ENCODE measurements at regions not wholly inside any gene's neighbourhood (a gene's known extent, or its start where the extent isn't known, plus 50 kb on each side); places are given as distances from the start of the nearest gene placed in this dataset.
"Not testable (repeated sequence)": the region's sequence is repeated elsewhere in the genome, so short reads cannot be mapped to it uniquely, and the experiment has no call there.

DNA sequence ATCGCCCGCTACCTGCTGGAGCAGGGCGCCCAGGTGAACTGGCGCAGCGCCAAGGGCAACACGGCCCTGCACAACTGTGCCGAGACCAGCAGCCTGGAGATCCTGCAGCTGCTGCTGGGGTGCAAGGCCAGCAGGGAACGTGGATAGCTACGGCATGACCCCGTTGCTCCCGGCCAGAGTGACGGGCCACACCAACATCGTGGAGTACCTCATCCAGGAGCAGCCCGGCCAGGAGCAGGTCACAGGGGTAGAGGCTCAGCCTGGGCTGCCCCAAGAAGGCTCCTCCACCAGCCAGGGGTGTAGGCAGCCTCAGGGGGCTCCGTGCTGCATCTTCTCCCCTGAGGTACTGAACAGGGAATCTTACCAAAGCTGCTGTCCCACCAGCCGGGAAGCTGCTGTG is 515.9 kb downstream of the TUBA3C start:
- not testable (repeated sequence) for TF ChIP-seq CTCF, EZH2phosphoT487 (IDR thresholded peaks at IDR 0.05; ENCODE audit: low read length)

Data from MM.1S (cell line).